Activated CD4-positive, alpha-beta T cell treated with anti-CD3 and anti-CD28 coated beads, Interleukin-2, amount 50 U/mL, for 16 hours (primary cell): ENCODE measurements at regions not wholly inside any gene's neighbourhood (a gene's known extent, or its start where the extent isn't known, plus 50 kb on each side); places are given as distances from the start of the nearest gene placed in this dataset.

Experiments used
- DNase-seq: peaks from one replicate; pipeline ENCODE4 v3.0.0-alpha.2; 2020

DNA sequence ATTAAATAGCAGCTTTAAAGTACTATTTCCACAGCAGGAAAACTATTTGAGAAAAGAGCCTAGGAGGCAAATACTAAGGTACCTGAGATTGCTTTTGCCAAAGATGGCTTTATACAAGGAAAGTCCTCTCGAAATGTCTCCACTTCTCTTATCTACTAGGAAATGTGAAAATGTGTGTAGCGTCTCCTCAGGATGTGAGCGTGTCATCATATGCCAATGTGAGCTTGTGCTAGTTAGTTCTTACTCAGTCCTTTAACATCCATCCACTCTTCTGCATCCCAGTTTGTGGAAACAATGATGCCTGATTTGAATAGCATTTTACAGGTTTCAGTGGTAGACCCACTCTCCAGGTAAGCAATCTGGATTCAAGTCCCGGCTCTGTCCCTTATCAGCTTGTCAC, 421.0 kb downstream of the DYNC2H1 start:
- DNase-seq: no peak

DNA sequence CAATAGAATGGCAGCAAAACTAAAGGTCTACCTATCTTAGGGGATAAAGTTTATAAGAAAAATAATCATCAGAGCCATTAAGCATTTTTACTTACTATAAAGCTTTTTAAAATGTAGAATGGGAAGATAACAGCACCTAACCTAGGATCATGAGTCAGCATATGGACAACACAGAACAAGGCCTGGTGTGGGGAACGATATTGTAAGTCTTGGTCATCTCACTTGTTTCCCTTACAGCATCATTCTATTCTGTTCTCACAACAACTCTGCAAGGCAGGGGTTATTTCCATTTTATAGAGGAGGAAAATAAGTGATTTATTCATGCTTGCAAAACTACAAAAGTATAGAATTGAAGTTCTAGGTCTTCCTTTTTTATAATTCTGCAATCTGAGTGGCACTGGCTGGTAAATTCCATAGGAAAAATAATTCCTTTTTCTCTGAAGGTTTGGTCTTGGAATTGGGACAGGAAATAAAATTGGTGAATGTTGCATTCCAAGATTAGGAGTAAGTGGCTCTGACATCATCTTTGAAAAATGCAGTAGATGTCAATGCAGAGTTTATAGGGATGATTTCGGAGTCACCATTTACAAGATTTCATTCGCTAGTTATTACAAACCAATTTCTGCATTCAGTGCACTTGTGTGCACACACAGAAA, 423.0 kb downstream of the DYNC2H1 start:
- DNase-seq: no peak

DNA sequence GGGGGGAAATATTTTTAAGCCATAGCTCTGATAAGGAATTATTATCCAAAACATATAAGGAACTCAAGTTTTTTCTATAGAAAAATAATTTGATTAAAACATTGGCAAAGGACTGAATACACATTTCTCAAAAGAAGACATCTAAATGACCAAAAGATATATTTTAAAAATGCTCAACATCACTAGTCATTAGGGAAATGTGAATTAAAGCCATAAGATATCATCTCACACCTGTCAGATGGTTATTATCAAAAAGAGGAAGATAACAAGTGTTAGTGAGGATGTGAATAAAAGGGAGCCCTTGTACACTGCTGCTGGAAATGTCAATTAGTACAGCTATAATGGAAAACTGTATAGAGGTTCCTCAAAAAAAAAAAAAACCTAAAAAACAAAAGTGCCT, 425.0 kb downstream of the DYNC2H1 start:
- no peak for DNase-seq

DNA sequence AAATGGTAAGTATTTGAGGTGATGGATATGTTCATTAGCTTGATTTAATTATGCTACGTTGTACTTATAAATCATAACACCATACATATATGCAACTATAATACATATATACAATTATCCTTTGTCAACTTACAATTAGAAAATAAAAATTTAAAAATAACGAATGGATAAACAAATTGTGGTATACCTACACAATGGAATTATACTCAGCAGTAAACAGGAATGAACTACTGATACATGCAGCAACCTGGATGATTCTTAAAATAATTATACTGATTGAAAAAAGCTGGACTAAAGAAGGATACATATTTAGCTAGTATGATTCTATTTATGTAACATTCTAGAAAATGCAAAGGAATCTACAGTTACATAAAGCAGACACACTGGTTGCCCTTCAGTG, 425.7 kb downstream of the DYNC2H1 start:
- DNase-seq: no peak

DNA sequence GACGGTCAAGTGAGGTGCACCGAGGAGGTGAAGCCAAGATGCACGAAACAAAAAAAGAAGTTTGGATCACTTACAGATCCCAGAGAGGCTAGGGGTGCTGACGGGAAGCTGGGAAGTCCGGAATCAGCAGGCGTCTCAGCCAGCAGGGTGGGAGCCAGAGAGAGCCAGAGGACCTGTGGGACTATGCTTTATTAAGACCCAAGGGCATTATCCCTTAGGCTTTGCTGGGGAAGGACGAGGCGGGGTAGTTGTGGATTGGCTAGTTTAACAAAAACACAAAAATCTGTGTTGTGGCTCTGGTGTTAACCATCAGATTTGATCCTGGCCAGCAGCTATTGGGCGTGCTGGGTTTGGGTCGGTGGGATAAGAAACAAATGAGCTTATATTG, 427.1 kb downstream of the DYNC2H1 start:
- DNase-seq: no peak

DNA sequence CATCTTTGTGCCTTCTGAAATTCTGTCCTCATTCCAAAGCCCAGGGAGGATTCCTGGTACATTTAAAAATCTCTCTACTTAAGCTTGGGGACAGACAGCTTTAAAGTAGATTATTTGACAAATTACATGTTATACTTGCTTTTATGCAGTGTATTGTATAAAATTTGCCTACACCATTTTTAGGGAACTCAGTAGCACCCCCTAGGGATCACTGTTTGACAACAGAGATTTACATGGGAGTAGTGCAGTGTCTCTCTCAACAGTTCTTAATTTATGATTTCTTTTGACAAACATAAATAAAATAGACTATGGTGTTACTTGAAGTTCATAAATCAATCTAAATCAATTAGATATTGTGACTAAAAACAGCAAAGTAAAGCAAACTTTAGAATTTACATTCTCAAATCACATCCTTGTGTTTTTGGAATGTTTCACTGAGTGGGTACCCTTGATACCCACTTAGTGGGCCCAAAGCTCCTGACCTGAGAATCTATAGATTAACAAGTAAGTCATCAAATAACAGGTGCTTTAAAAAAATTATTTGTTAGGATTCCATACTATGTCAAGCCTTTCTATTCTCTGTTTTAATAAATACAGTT, 428.8 kb downstream of the DYNC2H1 start:
- DNase-seq: peak; percentile 6

DNA sequence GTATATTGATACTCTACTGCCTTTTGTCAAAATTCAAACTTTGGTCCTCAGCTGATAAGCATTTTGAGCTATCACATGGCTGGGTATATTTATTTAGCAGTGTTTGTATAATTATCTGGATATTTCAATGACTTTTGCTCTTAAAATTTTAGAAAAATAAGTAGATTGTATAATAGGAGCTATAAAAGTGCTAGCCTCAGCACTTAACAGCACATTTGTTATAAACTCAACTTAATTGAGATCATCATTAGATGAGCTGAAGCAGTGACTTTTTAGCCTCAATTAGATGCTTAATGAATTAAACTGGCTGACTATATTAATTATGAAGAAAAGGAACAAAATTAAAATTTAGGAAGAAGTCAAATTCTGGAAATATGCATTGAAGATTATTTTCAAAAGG, 429.9 kb downstream of the DYNC2H1 start:
- DNase-seq: no peak

DNA sequence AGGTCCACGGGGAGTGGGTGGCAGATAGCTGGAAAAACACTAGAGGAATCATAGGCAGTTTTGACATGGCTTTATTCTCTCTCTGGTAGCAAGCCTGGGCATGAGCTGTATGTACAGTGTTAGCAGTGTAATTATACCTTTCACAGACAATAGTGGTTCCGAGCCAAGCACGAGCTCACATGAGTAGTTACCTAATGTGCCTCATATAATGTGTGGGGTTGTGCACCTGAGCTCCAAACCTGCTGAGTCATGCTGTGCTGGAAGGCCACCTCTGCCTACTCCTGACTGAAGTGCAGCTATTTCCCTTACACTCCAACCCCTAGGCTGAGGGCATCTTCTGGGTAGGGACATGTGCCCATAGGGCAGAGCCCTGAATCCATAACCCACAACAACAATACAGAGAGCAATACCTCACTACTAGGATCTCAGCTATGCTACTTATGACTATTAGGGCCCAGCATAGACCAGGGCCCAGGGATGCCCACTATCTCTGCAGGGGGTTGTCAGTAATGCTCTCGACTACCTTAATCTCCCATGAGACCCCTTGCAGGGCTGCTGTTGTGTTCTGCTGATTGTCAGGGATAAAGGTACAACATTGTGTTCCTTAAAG, 432.1 kb downstream of the DYNC2H1 start:
- DNase-seq: no peak

DNA sequence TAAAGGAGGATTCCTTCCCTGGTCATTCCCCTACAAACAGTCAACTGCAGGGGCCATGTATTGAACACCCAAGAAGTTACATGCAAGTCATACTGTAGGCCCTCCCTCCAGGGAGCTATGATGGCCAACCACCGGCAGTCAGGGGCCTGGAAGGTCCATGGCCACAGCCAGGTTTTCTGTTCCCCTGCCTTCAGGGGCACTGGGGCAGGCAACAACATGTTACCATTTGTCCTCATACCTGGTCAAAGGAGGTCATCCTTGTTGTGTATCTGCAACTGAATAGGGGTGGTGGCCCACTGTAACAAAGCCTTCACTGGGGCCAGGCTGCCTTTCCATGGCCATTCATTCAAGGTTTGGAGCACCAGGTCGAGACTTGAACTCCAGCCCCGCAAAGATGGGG, 433.6 kb downstream of the DYNC2H1 start:
- DNase-seq: no peak

DNA sequence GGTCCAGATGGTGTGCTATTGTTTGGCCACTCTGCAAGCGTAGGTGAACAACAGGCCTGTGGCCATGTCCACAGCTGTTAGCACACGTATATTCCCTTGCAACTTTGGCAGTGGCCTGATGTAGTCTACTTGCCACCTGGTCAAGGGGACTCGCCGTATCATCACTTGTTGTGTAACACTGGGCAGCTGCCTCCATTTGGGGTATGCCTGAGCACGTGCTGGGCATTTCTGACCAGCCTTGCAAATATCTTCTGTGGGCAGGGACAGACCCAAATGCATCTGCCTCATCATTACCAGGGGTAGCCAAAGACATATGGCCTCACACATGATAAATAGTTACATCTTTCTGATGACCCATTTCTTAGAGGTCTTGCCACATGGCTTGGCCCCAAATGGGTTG, 434.2 kb downstream of the DYNC2H1 start:
- DNase-seq: no peak

DNA sequence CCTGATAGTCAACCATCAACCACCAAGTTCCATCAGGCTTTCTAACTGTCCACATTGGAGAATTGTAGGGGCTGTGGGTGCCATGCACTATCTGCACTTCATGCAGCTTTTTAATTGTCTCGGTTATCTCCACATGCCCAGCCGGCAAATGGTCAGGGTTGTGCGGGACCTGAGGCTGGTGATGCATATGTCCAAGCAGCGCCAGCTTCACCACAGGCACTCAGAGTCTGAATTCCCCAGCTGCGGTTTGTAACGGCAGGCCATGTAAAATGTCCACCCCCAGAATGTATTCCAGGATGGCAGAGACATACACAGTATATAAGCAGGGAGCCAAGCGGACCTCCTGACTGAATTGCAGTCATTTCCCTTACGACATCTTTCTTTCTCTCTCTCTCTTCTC, 435.6 kb downstream of the DYNC2H1 start:
- no peak for DNase-seq

DNA sequence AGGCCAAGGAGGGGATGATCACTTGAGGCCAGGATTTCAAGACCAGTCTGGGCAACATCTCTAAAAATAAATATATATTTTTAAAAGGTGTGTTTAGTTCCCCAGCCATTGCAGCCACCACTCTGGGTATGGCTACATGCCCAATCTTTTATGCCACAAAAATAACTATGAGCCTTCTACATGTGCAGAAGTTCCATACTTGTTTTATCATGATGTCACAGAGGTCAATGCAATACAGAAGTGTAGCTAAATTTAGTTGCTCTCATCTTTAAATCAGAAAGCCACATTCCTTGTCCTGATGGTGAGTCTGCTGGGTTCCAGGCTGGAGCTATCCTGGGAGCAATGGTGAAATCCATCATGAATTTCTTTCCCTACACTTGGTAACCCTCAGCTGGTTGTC, 436.3 kb downstream of the DYNC2H1 start:
- DNase-seq: no peak

DNA sequence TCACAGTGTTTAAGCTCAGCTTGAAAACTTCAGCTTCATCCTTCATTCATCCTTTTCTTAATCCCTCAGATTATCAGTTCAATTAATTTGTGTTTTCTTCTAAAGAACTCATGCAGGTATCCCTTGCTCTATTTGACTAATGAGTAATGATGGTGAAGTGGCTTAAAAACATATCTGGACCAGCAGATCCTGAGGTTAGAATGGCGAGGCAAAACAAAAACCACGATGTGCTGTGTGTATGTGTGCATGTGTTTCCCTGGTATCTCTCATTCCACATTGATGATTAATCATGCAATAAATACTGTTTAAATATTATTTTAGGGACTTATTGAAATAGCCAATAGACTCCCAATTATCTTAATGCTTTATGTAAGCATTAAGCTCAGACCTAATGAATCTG, 437.0 kb downstream of the DYNC2H1 start:
- DNase-seq: no peak

DNA sequence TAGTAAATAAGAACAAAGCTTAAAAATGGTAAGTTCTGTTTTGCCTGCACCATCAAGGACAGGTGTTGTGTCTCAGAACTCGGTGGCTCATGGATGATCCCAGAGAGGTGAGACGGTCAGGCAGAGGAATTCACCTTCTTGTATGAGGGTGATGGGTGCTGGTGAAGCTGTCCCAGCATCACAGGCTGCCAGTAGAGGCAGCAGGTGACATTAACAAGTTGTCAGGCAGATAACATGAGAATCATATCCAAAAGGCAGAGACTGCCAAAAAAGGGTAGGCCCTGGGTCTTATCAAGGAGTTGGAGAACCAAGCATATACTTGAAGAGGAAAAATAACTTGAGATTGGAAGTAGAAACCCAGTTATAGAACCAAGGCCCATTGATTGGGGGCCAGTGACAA, 437.8 kb downstream of the DYNC2H1 start:
- DNase-seq: no peak

DNA sequence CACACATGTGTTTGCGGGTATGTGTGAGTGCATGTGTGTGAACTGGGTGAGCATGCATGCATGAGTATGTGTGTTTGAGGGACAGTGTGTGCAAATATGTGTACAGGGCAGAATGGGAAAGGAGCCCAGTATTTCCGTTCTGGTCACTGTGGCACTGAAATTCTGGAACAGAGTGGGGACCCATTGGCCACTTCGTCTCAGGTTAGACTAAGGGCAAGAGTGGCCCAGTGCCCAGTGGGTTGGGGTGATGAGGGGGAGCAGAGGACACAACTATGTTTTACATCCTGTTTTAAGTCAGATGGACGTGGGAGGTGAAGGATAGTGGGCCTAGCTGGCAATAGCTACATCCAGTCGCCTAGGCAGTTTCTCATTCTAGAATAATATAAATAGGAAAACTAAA, 438.5 kb downstream of the DYNC2H1 start:
- DNase-seq: no peak

DNA sequence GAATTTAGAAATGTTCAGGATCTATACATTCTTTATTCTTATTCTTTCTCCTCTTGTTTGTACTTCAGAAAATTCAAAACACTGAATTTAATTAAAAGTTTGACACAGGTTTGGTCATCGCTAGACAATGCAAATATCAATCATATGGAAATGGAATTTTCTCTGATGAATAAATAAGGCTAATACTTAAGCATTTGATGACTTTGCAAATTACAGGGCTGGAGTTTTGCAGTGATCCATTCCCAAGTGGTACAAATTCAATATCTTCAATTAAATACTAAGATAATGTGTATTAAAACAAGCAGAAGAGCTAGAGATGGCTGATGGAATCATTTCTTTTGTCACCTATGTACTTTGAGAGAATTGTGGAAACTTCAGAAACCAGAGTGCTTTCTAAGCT, 439.6 kb downstream of the DYNC2H1 start:
- no peak for DNase-seq

DNA sequence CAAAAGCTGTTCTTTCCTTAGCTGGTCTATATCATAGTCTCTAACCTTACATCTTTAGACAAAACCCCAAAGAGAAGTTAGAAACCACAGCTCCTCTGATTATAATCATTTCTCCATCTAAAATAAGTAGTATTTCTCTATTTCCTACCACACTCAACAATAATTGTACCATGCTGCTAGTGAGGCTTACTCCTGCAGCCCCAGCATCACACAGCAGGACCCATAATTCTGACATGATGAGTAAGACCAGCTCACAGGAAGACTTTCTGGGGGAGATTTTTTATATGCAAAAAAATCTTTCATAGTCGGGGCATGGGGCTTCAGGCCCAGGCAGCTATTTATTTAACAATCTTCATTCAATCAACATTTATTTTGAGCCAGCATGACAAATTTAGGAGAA, 441.6 kb downstream of the DYNC2H1 start:
- no peak for DNase-seq

DNA sequence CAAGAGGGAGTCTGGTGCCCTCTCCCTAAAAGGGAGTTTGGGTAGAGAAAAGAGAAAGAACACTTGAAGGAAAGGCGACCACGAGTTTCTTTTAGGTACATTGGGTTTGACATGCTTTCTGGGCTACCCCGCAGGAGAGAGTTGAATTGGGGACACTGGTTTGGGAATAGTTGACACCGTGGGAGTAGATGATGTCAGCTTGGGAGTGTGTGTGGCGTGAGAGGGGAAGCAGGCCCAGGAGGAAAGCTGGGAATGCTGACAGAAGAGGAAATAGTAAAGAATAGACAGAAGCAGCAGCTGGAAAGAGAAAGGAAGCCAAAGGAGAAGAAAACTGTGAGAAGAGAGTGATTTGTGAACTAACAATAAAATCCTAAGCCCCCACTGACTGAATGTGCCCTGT, 442.9 kb downstream of the DYNC2H1 start:
- no peak for DNase-seq

DNA sequence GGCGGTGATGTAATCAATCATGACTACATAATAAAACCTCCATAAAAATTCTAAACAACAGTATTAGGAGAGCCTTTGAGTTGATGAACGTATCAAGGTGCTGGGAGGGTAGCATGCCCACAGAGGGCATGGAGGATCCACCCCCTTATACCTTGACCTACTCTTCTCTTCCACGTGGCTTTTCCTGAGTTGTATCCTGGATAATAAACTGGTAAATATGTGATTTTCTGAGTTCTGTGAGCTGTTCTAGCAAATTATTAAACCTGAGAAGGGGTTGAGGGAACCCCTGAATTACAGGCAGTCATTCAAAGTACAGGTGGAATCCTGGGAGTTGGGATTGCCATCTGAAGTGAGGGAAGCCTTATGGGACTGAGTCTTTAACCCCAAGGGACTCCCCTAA, 446.9 kb downstream of the DYNC2H1 start:
- DNase-seq: no peak

DNA sequence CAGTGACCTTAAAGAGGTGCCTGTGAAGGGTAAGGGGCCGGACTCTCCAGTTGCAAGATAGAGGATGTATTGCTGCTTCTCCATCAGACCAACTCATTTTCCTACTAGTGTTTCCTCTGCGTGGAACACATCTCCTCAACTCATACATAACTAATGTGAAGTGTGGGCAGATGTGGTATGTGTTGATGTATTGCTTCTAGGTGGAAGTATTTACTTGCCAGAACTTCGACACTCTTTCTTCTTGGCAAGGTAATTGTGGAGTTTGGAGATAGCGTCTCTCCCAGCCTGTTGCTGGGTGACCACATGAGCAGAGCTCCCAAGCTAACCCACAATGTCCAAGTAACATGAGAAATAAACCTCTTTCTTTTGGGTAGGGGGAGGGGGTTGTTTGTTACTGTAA, 456.9 kb downstream of the DYNC2H1 start:
- no peak for DNase-seq

DNA sequence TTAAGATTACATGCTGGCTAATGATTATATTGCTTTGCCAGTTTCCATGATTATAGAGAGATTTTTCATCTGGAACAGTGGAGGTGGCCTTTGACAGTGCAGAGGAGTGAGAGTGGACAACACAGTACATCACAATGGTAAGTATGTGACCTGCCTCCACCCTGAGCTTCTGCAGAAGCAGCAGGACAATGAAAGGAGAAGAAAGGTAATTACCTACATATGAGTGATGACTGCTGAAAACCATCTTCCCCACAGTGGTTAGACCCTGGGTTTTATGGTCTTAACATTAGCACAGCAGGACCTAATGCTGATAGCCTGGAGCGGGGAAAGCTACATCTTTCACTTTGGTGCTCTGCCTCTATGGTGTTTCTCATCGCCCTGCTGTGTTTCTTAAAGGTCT, 454.7 kb upstream of the DDI1 start:
- no peak for DNase-seq

DNA sequence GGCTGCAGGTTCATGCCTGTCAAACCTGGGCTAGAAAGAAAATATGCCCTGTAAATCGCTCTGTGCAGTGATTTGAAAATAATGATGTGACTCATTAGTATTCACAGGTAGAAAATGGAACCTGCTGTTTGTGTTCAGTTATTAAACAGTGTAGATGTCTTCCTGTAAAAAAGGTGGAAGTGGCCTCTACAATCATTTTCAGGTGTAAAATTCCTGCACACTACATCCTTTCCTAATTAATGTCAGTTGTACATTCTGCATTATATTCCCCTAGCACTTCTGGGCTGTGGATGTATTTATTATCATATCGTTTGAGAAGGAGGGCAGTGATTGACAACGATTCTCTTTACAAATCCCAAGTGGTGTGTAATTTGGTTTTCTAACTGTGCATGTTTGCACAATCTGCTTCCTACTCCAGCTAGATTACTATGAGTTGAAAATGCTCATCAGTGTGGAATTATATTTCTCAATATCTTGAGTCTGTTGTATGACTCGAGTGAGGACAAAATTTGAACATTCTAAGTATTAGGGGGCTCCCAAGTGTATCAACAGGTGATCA, 454.0 kb upstream of the DDI1 start:
- no peak for DNase-seq

DNA sequence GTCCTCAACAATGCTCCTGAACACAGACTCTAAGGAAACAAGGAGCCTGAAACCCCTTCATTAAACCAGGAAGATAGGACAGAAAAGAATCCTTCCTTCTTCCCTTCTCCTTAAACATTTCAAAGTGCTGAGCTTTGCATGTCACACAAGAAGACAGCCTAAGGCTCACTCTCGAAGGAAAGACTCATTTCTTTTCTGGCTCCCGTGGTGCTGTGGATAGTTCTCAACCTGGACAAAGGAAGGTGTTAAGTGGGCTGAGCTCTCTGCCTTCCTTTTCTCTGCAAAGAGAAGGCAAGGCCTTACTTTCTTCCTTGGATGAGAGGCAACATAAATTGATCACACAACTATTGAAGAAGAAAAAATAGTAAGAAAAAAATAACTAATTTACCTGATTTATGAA, 452.4 kb upstream of the DDI1 start:
- no peak for DNase-seq

DNA sequence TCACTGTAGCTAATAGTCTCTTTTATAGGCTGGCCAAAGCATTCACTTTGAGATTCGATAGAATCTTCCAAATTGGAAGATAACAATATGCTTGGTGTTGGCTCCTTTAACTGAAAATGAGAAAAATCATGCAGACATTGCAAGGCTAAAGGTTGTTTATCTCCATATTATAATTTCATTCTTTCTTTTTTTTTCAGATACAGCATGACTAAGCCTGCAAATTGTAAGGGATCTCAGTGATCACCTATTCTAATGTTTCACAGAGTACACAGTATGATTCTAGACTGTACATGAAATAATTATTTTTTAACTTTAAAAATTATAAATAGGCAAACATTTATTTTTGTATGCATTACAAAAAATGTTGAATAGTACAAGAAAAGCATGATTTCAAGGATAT, 451.7 kb upstream of the DDI1 start:
- DNase-seq: no peak

DNA sequence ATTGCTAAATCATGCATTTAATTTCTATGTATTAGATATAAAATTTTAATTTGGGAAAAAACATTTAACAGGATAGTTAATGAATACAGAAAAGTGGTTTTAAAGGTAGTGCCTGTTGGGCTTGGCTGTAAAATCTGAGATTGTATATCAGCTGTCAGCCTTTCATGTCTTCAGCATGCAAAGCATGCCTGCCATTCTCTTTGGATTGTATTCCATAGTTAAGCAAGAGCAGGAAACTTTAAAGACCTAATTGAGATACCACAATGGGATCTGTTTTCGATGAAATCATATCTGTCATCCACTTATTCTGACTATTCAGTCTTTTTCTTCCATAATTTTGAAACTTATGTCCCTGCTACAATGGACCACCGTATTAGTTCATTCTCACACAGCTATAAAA, 451.0 kb upstream of the DDI1 start:
- DNase-seq: no peak
